Activated CD4-positive, alpha-beta T cell treated with anti-CD3 and anti-CD28 coated beads, Interleukin-2, amount 10 ng/mL, durations not matched to agents 7 days and 5 days (primary cell): ENCODE measurements at regions not wholly inside any gene's neighbourhood (a gene's known extent, or its start where the extent isn't known, plus 50 kb on each side); places are given as distances from the start of the nearest gene placed in this dataset.

Experiments used
- CTCF ChIA-PET: fragments of 350-600 bp; sonication (Branson Sonifier 250); formaldehyde crosslinking; loops from one replicate; lab custom pipeline; 2021; ENCODE audit warnings: antibody characterized with exemption; lab: Charles Lee
- POLR2A ChIA-PET: fragments of 350-600 bp; sonication (Branson Sonifier 250); formaldehyde crosslinking; loops from one replicate; lab custom pipeline; 2021; ENCODE audit warnings: antibody characterized with exemption; lab: Charles Lee
- DNase-seq: peaks from one replicate; pipeline ENCODE4 v3.0.0-alpha.2; 2020
- H3K27ac Mint-ChIP-seq: one replicate; pipeline ENCODE4 v1.8.0; 2021; ENCODE audit warnings: mild to moderate bottlenecking, moderate library complexity, mixed read lengths
- H3K27me3 Mint-ChIP-seq: one replicate; pipeline ENCODE4 v1.8.0; 2021; ENCODE audit warnings: mixed read lengths
- H3K36me3 Mint-ChIP-seq: one replicate; pipeline ENCODE4 v1.8.0; 2021; ENCODE audit warnings: low read depth, mixed read lengths
- H3K4me1 Mint-ChIP-seq: one replicate; pipeline ENCODE4 v1.8.0; 2021; ENCODE audit warnings: mixed read lengths
- H3K4me3 Mint-ChIP-seq: one replicate; pipeline ENCODE4 v1.8.0; 2021; ENCODE audit warnings: mild to moderate bottlenecking, moderate library complexity, mixed read lengths
- H3K9me3 Mint-ChIP-seq: one replicate; pipeline ENCODE4 v1.8.0; 2021; ENCODE audit warnings: mixed read lengths

- Mint-ChIP-seq H3K4me1 (no peaks in the 10 kb centered on the region), H3K9me3 (no peaks in the 10 kb centered on the region), H3K36me3 (no peaks in the 10 kb centered on the region), H3K4me3 (no peak overlapping the region), H3K27me3 (no peaks in the 10 kb centered on the region), H3K27ac (no peak overlapping the region)
- CTCF ChIA-PET = interaction anchor here (0.5 kb wide), 1 partner anchor 1718 kb away, joined by 3 read pairs; no protein-coding TSS in a partner anchor
- DNase-seq = no peak
- POLR2A ChIA-PET = no interaction called here
Measured at GRCh38 chr4:177862541-177863176, 420.4 kb upstream of the AGA start.

GRCh38 chr4:177879851-177880250 is 437.6 kb upstream of the AGA start:
- H3K27ac Mint-ChIP-seq = no peak overlapping the region
- no peaks in the 10 kb centered on the region for H3K27me3 Mint-ChIP-seq
- ChIA-PET CTCF (no interaction called here), POLR2A (no interaction called here)
- no peaks in the 10 kb centered on the region for H3K4me1 Mint-ChIP-seq
- H3K36me3 Mint-ChIP-seq = no peaks in the 10 kb centered on the region
- no peaks in the 10 kb centered on the region for H3K9me3 Mint-ChIP-seq
- DNase-seq = no peak
- no peak overlapping the region for H3K4me3 Mint-ChIP-seq

GRCh38 chr4:177895136-177895535 is 452.9 kb upstream of the AGA start:
- H3K27ac Mint-ChIP-seq = no peak overlapping the region
- H3K9me3 Mint-ChIP-seq = no peaks in the 10 kb centered on the region
- POLR2A ChIA-PET = no interaction called here
- CTCF ChIA-PET = no interaction called here
- no peaks in the 10 kb centered on the region for H3K36me3 Mint-ChIP-seq
- DNase-seq = no peak
- no peaks in the 10 kb centered on the region for H3K27me3 Mint-ChIP-seq
- no peaks in the 10 kb centered on the region for H3K4me1 Mint-ChIP-seq
- no peak overlapping the region for H3K4me3 Mint-ChIP-seq

GRCh38 chr4:177901786-177902185 is 459.5 kb upstream of the AGA start:
- Mint-ChIP-seq H3K27ac (no peak overlapping the region), H3K27me3 (no peaks in the 10 kb centered on the region), H3K4me3 (no peak overlapping the region), H3K9me3 (no peaks in the 10 kb centered on the region), H3K36me3 (no peaks in the 10 kb centered on the region), H3K4me1 (no peaks in the 10 kb centered on the region)
- ChIA-PET POLR2A (no interaction called here), CTCF (no interaction called here)
- no peak for DNase-seq

GRCh38 chr4:177902386-177902785 is 460.1 kb upstream of the AGA start:
- Mint-ChIP-seq H3K4me1 (no peaks in the 10 kb centered on the region), H3K9me3 (no peaks in the 10 kb centered on the region), H3K27me3 (no peaks in the 10 kb centered on the region), H3K27ac (no peak overlapping the region), H3K4me3 (no peak overlapping the region), H3K36me3 (no peaks in the 10 kb centered on the region)
- no peak for DNase-seq
- ChIA-PET POLR2A (no interaction called here), CTCF (no interaction called here)

DNA sequence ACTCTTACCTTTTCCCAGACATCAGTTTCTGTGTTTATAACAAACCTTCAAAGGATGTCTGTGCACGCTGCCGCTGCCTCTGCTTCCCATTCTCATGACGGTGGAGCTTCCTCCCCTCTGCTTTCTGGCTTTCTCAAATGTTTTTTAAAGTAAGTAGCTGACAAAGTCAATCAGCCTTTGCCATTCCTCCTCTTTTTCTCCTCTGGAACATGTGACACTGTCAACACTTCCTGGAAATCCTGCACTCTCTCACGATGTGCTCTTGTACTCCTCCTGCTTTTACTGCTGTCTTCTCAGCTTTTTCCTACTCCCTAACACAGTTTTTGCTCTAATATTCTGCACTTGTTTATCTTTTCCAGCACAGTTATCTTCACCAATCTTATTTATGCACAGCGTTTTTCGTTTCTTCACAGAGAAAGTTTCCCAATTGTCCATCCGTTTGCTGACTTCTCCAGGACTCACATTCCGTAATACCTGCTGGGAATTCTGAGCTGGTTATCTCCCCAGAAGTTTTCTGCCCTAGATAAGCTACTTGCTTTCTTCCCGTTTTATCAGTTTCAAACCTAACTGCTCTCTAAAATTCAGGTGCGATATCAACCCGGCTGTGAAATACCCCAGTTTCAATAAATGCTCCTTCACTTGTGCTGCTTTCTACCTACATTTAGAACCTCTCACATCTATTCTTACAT is 465.6 kb upstream of the AGA start:
- Mint-ChIP-seq H3K4me3 (no peak overlapping the region), H3K36me3 (no peaks in the 10 kb centered on the region)
- POLR2A ChIA-PET = no interaction called here

DNA sequence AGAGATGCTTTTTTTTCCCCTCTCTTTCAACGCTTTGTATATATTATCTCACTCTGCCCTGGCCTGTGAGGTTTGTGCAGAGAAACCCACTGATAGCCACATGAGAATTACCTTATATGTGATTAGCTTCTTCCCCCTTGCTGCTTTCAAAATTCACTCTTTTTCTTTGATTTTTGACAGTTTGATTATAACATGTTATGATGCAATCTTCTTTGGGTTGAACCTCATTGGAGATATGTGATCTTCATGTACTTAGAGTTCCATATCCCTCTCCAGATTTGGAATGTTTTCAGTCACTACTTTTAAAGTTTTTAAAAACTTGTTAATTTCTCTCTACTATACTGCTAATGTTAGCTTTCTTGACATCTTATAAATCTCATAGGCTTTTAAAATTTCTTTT is 479.5 kb upstream of the AGA start:
- Mint-ChIP-seq H3K4me3 (no peak overlapping the region), H3K27ac (no peak overlapping the region), H3K36me3 (no peaks in the 10 kb centered on the region), H3K27me3 (no peaks in the 10 kb centered on the region), H3K4me1 (no peaks in the 10 kb centered on the region), H3K9me3 (no peaks in the 10 kb centered on the region)
- ChIA-PET POLR2A (no interaction called here), CTCF (no interaction called here)
- DNase-seq = no peak

More for the DNA sequence above, 465.6 kb upstream of the AGA start:
- CTCF ChIA-PET = no interaction called here
- no peak for DNase-seq
- H3K4me1 Mint-ChIP-seq = no peaks in the 10 kb centered on the region
- H3K27ac Mint-ChIP-seq = no peak overlapping the region
- no peaks in the 10 kb centered on the region for H3K9me3 Mint-ChIP-seq
- no peaks in the 10 kb centered on the region for H3K27me3 Mint-ChIP-seq

- no peaks in the 10 kb centered on the region for H3K4me1 Mint-ChIP-seq
- no peak for DNase-seq
- H3K27ac Mint-ChIP-seq = no peak overlapping the region
- H3K36me3 Mint-ChIP-seq = no peaks in the 10 kb centered on the region
- H3K9me3 Mint-ChIP-seq = no peaks in the 10 kb centered on the region
- H3K27me3 Mint-ChIP-seq = no peaks in the 10 kb centered on the region
- no peak overlapping the region for H3K4me3 Mint-ChIP-seq
- ChIA-PET CTCF (no interaction called here), POLR2A (no interaction called here)
Measured at GRCh38 chr4:177923888-177924287, 481.7 kb upstream of the AGA start.

DNA sequence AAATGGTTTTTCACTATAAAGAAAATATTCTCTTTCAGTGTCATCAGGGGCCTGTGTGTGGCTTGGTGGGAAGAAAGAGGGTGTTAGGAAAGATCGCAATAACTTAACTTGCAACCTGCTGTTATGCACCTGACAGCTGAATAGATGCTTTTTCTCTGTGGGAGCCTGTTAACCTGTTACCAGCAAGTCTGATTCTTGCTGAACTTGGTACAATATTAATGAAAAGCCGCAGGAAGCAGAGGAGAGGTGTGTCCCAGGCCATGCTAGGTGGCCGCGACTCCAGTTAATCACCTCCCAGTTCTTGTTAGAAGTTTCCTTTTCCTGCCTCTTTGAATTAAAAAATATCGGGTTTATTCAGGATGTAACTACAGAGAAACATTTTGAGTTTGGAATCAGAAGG is 494.8 kb upstream of the AGA start:
- no peaks in the 10 kb centered on the region for H3K9me3 Mint-ChIP-seq
- no peak overlapping the region for H3K4me3 Mint-ChIP-seq
- ChIA-PET POLR2A (no interaction called here), CTCF (no interaction called here)
- H3K27me3 Mint-ChIP-seq = no peaks in the 10 kb centered on the region
- no peaks in the 10 kb centered on the region for H3K36me3 Mint-ChIP-seq
- H3K4me1 Mint-ChIP-seq = no peaks in the 10 kb centered on the region
- DNase-seq = no peak
- H3K27ac Mint-ChIP-seq = no peak overlapping the region

DNA sequence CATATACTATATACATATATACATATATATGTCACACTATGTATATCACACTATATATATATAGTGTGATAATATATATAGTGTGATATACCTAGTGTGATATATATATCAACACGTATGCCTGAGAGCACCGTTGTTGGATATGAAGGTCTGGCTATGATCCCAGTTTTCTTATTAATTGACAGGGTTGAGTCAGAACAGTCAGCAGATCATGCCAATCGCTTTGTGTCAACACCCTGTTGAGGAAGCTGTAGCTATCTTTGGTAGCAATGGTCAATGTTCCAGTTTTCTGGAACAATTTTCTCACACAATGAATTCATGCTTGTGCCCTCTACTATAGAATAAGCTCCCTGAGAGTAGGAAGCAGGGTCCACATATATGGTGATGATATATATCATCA is 496.0 kb upstream of the AGA start:
- no peak overlapping the region for H3K27ac Mint-ChIP-seq

DNA sequence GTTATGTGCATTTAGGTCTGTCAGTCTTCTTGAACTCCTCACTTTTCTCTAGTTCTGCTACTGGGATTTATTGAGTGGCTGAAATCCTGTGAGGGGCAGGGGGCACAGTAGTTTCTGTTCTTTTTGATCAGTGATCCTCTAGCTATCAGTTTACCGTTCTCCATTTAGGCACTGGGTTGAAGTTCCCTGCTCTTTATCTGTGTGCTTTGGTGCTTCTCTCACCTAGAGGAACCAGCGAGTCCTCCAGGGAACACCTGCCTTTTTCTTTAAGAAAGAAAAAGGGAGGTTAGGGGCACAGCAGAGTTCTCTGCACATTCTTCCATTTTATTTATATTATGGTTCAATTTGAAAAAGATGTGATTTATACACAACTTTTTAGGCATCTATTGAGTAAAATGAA is 503.0 kb upstream of the AGA start:
- POLR2A ChIA-PET = no interaction called here
- CTCF ChIA-PET = no interaction called here
- DNase-seq = no peak
- H3K36me3 Mint-ChIP-seq = no peaks in the 10 kb centered on the region
- no peaks in the 10 kb centered on the region for H3K27me3 Mint-ChIP-seq
- H3K4me1 Mint-ChIP-seq = no peaks in the 10 kb centered on the region
- no peak overlapping the region for H3K4me3 Mint-ChIP-seq
- no peaks in the 10 kb centered on the region for H3K9me3 Mint-ChIP-seq
- no peak overlapping the region for H3K27ac Mint-ChIP-seq

More for the DNA sequence above, 496.0 kb upstream of the AGA start:
- H3K9me3 Mint-ChIP-seq = no peaks in the 10 kb centered on the region
- ChIA-PET POLR2A (no interaction called here), CTCF (no interaction called here)
- H3K4me1 Mint-ChIP-seq = no peaks in the 10 kb centered on the region
- no peaks in the 10 kb centered on the region for H3K36me3 Mint-ChIP-seq
- no peak overlapping the region for H3K4me3 Mint-ChIP-seq
- no peaks in the 10 kb centered on the region for H3K27me3 Mint-ChIP-seq
- no peak for DNase-seq

GRCh38 chr4:177947607-177948006 is 505.4 kb upstream of the AGA start:
- ChIA-PET POLR2A (no interaction called here), CTCF (no interaction called here)
- Mint-ChIP-seq H3K4me3 (no peak overlapping the region), H3K27ac (no peak overlapping the region), H3K4me1 (no peaks in the 10 kb centered on the region), H3K36me3 (no peaks in the 10 kb centered on the region), H3K9me3 (peaks cover 3% of the 10 kb centered on the region), H3K27me3 (no peaks in the 10 kb centered on the region)
- DNase-seq = no peak

- ChIA-PET POLR2A (no interaction called here), CTCF (no interaction called here)
- no peak overlapping the region for H3K4me3 Mint-ChIP-seq
- H3K36me3 Mint-ChIP-seq = no peaks in the 10 kb centered on the region
- H3K4me1 Mint-ChIP-seq = no peaks in the 10 kb centered on the region
- DNase-seq = no peak
- peaks cover 3% of the 10 kb centered on the region for H3K9me3 Mint-ChIP-seq
- no peaks in the 10 kb centered on the region for H3K27me3 Mint-ChIP-seq
- no peak overlapping the region for H3K27ac Mint-ChIP-seq
Measured at GRCh38 chr4:177948853-177949252, 506.6 kb upstream of the AGA start.

GRCh38 chr4:177951026-177951425 is 508.8 kb upstream of the AGA start:
- H3K36me3 Mint-ChIP-seq = no peaks in the 10 kb centered on the region
- no peak overlapping the region for H3K27ac Mint-ChIP-seq
- no peaks in the 10 kb centered on the region for H3K4me1 Mint-ChIP-seq
- ChIA-PET POLR2A (no interaction called here), CTCF (no interaction called here)
- no peak for DNase-seq
- H3K9me3 Mint-ChIP-seq = peaks cover 3% of the 10 kb centered on the region
- H3K4me3 Mint-ChIP-seq = no peak overlapping the region
- H3K27me3 Mint-ChIP-seq = no peaks in the 10 kb centered on the region
